LNCaP clone FGC (cell line): ENCODE measurements at regions not wholly inside any gene's neighbourhood (a gene's known extent, or its start where the extent isn't known, plus 50 kb on each side); places are given as distances from the start of the nearest gene placed in this dataset.

ENCODE experiments used
- DNase-seq: peaks from one replicate; pipeline ENCODE4 v3.0.0-alpha.2; 2011; ENCODE audit warnings: low read depth
- H3K4me3 ChIP-seq: 2 replicates; pipeline ENCODE4 v1.5.1; 2011; ENCODE audit warnings: mild to moderate bottlenecking, low read depth, low read length, control low read depth
- TF ChIP-seq, protein P1 (sequence below): IDR thresholded peaks from 2 replicates; pipeline ENCODE4 v1.5.1; 2012; ENCODE audit warnings: mild to moderate bottlenecking; ENCODE audit not compliant: control insufficient read depth, insufficient read depth; ENCODE audit errors: extremely low read depth

DNA sequence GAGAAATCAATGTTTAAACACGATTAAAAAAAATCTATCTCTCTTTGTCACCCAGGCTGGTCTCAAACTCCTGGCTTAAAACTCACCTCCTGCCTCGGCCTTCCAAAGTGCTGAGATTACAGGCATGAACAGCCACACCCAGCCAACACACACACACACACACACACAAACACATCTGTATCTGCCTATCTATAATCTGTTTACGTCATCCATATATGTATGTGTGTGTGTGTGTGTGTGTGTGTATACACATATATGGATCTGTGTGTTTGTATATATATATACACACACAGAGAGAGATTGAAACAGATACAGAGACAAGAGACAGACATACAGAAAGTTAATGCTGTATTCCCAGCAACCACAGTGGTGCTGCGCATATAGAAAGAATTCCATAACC is 497.1 kb downstream of the DSC3 start:
- TF ChIP-seq, protein P1, sequence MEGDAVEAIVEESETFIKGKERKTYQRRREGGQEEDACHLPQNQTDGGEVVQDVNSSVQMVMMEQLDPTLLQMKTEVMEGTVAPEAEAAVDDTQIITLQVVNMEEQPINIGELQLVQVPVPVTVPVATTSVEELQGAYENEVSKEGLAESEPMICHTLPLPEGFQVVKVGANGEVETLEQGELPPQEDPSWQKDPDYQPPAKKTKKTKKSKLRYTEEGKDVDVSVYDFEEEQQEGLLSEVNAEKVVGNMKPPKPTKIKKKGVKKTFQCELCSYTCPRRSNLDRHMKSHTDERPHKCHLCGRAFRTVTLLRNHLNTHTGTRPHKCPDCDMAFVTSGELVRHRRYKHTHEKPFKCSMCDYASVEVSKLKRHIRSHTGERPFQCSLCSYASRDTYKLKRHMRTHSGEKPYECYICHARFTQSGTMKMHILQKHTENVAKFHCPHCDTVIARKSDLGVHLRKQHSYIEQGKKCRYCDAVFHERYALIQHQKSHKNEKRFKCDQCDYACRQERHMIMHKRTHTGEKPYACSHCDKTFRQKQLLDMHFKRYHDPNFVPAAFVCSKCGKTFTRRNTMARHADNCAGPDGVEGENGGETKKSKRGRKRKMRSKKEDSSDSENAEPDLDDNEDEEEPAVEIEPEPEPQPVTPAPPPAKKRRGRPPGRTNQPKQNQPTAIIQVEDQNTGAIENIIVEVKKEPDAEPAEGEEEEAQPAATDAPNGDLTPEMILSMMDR, result no peak
- DNase-seq, result no peak
- H3K4me3 ChIP-seq, result no peak overlapping the region

DNA sequence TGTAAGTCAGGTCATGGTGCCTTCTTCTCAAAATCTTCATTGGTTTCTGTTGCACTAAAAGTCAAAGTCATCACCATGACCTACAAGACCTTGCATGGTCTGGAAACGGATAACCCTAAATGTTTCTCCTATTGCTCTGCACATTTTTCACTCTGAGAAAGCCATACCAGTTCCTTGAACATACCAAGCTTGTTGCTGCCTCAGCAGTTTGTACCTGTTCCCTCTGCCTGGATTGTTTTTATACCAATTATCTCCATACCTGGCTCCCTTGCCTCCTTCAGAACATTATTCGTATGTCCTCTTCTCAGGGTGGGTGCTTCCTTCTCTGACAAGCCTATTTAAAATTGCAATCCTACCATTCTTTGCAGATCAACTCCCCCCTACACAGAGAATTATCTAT is 498.4 kb downstream of the DSC3 start:
- TF ChIP-seq, protein P1, result no peak
- H3K4me3 ChIP-seq, result no peak overlapping the region
- DNase-seq, result no peak

DNA sequence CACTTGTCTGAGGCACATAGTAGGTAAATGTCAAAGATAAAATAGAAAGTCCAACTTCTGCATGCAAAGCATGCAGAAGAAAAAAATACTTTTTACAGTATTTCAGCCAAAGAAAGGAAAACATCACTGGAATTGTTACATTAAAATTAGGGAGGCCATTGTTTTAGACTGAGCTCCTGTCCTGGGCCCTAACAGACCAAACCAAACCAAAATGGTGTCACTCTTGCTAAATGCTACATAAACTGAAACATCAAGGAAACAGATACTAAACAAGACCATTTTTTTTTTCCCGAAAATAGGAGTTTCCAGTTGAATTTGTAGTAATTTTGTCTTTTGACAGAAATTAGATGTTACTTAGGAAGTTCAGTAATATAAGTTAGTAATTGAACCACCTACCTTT is 508.8 kb downstream of the DSC3 start:
- H3K4me3 ChIP-seq, result no peak overlapping the region
- TF ChIP-seq, protein P1, result no peak
- no peak for DNase-seq

DNA sequence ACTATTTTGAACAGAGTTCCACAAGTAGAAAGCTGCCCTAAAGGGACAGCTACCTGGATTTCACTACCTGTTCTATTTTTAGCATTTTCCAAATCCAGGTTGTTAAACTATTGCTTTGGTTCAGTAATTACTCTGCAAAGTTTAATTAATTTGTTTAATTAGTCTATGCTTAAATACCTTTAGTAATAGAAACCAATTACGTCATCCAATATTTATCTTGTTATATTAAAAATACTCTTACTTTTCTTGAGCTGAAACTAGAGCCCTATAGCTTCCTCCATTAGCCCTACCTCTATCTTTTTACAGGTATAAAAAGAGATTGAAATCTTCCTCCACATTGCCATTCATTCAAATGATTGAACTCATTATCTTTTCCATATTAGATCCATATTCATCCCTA is 514.6 kb downstream of the DSC3 start:
- TF ChIP-seq, protein P1, result no peak
- H3K4me3 ChIP-seq, result no peak overlapping the region
- no peak for DNase-seq

DNA sequence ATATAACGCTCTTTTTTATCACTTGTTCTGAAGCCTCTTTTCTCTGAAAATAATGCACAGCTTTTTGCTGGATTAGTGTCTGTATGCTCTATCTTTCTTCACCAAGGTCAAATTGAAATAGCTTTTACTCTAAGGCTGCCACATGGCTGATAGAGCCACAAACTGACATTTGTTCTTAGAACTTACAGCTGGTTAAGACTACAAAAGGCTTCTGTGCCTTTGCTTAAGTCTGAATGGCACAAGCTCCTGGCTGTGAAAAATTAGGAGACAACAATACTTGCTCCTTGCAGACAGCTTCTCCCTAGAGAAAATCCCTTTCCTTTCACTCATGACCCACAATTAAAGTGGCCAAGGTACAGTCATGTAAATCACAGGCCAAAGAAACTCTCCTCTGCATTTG is 515.3 kb downstream of the DSC3 start:
- no peak for DNase-seq
- no peak overlapping the region for H3K4me3 ChIP-seq
- TF ChIP-seq, protein P1, result no peak

DNA sequence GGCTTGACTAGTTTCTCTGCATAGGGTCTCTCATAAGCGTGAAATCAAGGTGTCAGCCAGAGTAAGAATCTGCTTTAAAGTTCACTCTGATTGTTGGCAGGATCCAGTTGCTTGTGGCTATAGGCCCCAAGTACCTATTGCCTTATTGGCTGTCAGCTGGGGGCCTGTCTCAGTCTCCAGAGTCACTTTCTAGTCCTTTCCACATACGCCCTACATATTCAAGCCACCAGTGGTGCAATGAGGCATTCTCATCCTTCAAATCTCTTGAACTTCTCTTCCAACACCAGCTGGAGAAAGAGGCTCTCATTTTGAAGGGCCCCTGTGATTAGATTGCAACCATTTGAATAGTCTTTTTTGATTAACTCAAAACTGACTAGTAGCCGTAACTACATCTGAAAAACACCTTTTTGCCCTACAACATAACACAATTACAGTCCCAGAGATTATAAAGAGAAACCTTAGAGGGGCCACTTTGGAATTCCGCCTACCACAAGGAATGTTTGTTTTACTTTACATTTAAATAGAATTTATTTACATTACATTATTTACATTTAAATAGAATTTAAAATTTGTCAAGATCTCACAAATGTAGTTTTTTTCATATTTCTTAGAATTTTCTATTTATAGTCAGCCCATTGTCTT is 520.1 kb downstream of the DSC3 start:
- DNase-seq, result no peak
- TF ChIP-seq, protein P1, result no peak
- H3K4me3 ChIP-seq, result no peak overlapping the region

DNA sequence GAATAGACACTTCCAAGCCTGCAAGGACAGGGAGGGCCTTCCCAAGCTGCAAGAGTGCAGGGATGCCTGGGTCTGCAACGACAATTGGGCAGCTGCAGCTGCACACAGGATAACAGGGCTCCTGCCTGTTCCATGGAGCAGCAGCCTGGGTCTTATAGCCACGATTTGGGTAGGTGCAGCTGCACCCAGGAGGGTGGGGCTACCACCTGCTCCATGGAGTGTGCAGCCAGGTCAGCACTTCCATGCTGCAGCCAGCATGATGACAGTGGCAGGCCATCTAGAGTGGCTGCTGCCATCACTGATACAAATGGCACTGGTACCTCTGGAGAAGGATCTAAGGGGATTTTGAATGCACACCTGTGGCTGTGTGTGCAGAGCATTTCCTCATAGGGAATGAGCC is 528.5 kb downstream of the DSC3 start:
- H3K4me3 ChIP-seq, result no peak overlapping the region
- TF ChIP-seq, protein P1, result no peak
- DNase-seq, result no peak
